Stomach (tissue), 8 donors: ENCODE measurements at regions not wholly inside any gene's neighbourhood (a gene's known extent, or its start where the extent isn't known, plus 50 kb on each side); places are given as distances from the start of the nearest gene placed in this dataset.
A peak's percentile ranks its signal among the peaks of the same experiment; 100 is the strongest.

Experiments used
- DNase-seq, 2 donors: peaks; one replicate each; pipeline versions ENCODE4 v3.0.0 to v3.0.0-alpha.2; 2013 to 2019
- H3K27ac ChIP-seq, 5 donors: fragments of 200-600 bp in 4 of 5; sonication (generic) in 4 of 5; one replicate each; pipeline ENCODE4 v1.5.1; 2013 to 2019; ENCODE audit warnings: mild to moderate bottlenecking in 1 of 5, moderate library complexity in 1 of 5
- H3K27me3 ChIP-seq, 3 donors: fragments of 200-600 bp; sonication (generic); one replicate each; pipeline ENCODE4 v1.5.1; 2017 to 2019; ENCODE audit warnings: mixed run types in 1 of 3
- H3K36me3 ChIP-seq, 4 donors: fragments of 200-600 bp; sonication (generic); 1 replicate in 3 of 4; 2 replicates in 1 of 4; pipeline ENCODE4 v1.5.1; 2016 to 2019
- H3K4me1 ChIP-seq, 4 donors: fragments of 200-600 bp; sonication (generic); one replicate each; pipeline ENCODE4 v1.5.1; 2016 to 2019
- H3K4me3 ChIP-seq, 4 donors: fragments of 200-600 bp; sonication (generic) in 3 of 4; one replicate each; pipeline ENCODE4 v1.5.1; 2016 to 2019; ENCODE audit warnings: mild to moderate bottlenecking in 1 of 4
- H3K9me3 ChIP-seq, 4 donors: fragments of 200-600 bp; sonication (generic); one replicate each; pipeline ENCODE4 v1.5.1; 2016 to 2019
- CTCF ChIP-seq, 7 experiments: fragments of 450-650 bp in 4 of 7; fragments of 200-600 bp in 3 of 7; sonication (generic) in 3 of 7; IDR thresholded peaks; one replicate each; pipeline ENCODE4 v1.5.1; 2016 to 2019; ENCODE audit warnings: antibody characterized with exemption in 7 of 7, control low read depth in 2 of 7, mild to moderate bottlenecking in 1 of 7
- EP300 ChIP-seq: sonication (generic); formaldehyde crosslinking; IDR thresholded peaks from one replicate; pipeline ENCODE4 v1.6.1; 2017; ENCODE audit warnings: antibody characterized with exemption
- POLR2A ChIP-seq, 4 donors: fragments of 450-650 bp; IDR thresholded peaks; one replicate each; pipeline ENCODE4 v1.6.1; 2016; ENCODE audit warnings: antibody characterized with exemption in 4 of 4, control low read depth in 2 of 4, mild to moderate bottlenecking in 1 of 4, moderate library complexity in 1 of 4
- POLR2AphosphoS5 ChIP-seq, 3 donors: sonication (generic); formaldehyde crosslinking; IDR thresholded peaks; one replicate each; pipeline ENCODE4 v1.6.1; 2016; ENCODE audit warnings: antibody characterized with exemption in 3 of 3
- WGBS, 5 donors: extraction: QIAGEN DNeasy Blood & Tissue Kit in 3 of 5; methylation state at CpG; one replicate each; pipeline versions ENCODE4 v1.1.5 to v1.1.7; 2013 to 2018; 5-methylcytosine and 5-hydroxymethylcytosine counted together
- intact Hi-C: fragments of 100-400 bp; cut with DNase I; formaldehyde crosslinking; loops from one replicate; pipeline ENCODE4 v1.15.1; 2023; ENCODE audit warnings: low total_unique reads
- donor health status: healthy with polysubstance abuse.
- donor health status: Bipolar disorder and iron deficiency.
- donor health status: healthy.

DNA sequence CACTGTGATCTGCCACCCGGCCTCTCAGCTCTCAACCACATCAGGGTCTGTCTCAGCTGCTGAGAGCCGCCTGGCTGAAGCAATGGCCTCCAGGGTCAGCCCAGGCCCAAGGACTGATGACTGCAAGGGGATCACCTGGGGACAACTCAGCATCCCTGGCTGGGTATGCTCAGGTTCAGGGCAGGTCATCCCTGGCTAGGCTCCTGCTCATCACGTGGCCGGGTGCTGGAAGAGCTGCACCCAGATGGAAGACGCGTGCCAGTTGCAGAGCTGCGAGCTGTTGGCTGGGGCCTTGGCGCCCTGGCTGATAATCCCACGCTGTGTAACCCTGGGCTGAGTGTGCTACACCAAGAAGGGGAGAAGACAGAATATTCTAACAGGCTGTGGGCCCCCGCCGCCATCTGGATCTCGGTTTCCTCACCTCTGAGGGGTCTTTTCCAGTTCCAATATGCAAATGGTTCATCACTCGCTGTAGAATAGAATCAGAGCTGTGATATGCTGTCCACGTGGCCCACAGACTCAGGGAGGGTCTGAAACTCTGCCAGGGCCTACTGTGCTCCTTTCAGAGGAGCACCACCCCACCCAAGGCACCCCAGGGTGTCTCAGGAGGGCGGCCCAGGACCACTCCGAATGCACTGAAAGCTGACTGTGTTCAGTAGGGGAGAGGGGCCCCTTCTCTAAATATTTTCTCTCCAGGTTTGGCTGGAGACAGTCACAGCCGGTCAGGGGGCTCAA is 338.8 kb downstream of the BCOR start:
- intact Hi-C loops = loop anchor here (10.0 kb wide), 1 partner anchor 56 kb away; no protein-coding TSS in a partner anchor
- Histone ChIP-seq H3K4me1 (peaks cover 5 to 38% (median 24%) of the 10 kb centered on the region in 4 donors), H3K36me3 (no peaks in the 10 kb centered on the region), H3K9me3 (no peaks in the 10 kb centered on the region), H3K27ac (peak overlapping the region in 4 of 5 donors; percentile 59 to 78 (median 64)), H3K4me3 (no peak overlapping the region), H3K27me3 (no peaks in the 10 kb centered on the region)
- TF ChIP-seq EP300 = no peak
- TF ChIP-seq CTCF (IDR thresholded peaks at IDR 0.05) = no peak
- no peak for TF ChIP-seq POLR2A (IDR thresholded peaks at IDR 0.05)
- no peak for TF ChIP-seq POLR2AphosphoS5 (IDR thresholded peaks at IDR 0.05)
- 66 to 80% (median 67%) methylated on average over 6 to 17 of the region's 17 CpGs for WGBS, 5 donors
- no peak for DNase-seq

DNA sequence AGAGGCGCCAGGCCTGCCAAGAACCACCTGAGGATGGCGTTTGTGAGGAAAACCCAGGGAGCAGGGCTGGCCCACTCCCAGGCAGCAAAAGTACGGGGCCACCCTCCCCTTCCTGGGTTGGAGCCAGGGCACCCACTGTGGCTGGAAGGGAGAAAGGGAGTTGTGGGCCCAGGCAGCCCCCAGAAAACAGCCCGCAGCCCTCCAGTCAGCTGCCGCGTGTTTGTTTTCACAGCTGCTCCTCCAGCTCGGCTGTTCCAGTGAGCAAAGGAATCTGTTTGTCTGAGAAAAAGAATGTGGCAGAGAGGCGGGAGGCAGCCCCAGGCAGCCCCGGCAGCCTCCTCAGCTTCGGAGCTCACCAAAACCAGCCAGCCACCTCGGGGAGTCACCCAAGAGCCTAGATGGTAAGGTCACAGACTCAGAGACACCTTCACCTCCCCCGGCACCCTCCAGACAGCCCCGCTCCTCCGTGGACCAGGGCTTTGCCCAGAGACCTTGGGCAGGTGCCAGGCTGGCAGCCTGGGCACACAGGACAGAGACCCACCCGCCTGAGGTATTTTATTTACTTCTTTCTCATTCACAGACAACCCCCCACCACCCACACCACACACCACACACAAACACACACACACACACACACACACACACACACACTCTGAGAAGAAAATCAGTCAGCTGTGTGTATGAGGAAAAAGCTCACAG is 338.1 kb downstream of the BCOR start:
- no peaks in the 10 kb centered on the region for H3K36me3 ChIP-seq
- H3K9me3 ChIP-seq = no peaks in the 10 kb centered on the region
- peaks cover 5 to 38% (median 23%) of the 10 kb centered on the region in 4 donors for H3K4me1 ChIP-seq
- peak overlapping the region in 4 of 5 donors; percentile 59 to 78 (median 64) for H3K27ac ChIP-seq
- 24 to 35% (median 30%) methylated on average over 1 to 15 of the region's 15 CpGs for WGBS, 5 donors
- peaks cover 0 to 4% (median 0%) of the 10 kb centered on the region in 3 donors for H3K27me3 ChIP-seq
- TF ChIP-seq POLR2A (IDR thresholded peaks at IDR 0.05) (no peak), POLR2AphosphoS5 (IDR thresholded peaks at IDR 0.05) (no peak), CTCF (IDR thresholded peaks at IDR 0.05) (no peak), EP300 (no peak)
- no peak overlapping the region for H3K4me3 ChIP-seq
- DNase-seq = peak; percentile 53 to 76
- intact Hi-C loops = loop anchor here (10.0 kb wide), 1 partner anchor 55 kb away; no protein-coding TSS in a partner anchor

- H3K27ac ChIP-seq = peak overlapping the region in 1 of 5 donors; percentile 78
- intact Hi-C loops = no loop called here
- H3K4me1 ChIP-seq = peaks cover 5 to 28% (median 15%) of the 10 kb centered on the region in 4 donors
- 63 to 78% (median 75%) methylated on average over 3 of the region's 3 CpGs for WGBS, 5 donors
- no peaks in the 10 kb centered on the region for H3K36me3 ChIP-seq
- H3K9me3 ChIP-seq = no peaks in the 10 kb centered on the region
- no peak overlapping the region for H3K4me3 ChIP-seq
- no peak for DNase-seq
- peaks cover 0 to 10% (median 0%) of the 10 kb centered on the region in 3 donors for H3K27me3 ChIP-seq
- TF ChIP-seq POLR2A (IDR thresholded peaks at IDR 0.05) (no peak), CTCF (IDR thresholded peaks at IDR 0.05) (no peak), EP300 (no peak), POLR2AphosphoS5 (IDR thresholded peaks at IDR 0.05) (no peak)
Measured at GRCh38 chrX:39760930-39761329, 336.8 kb downstream of the BCOR start.

GRCh38 chrX:39762266-39762841 is 335.4 kb downstream of the BCOR start:
- H3K36me3 ChIP-seq = no peaks in the 10 kb centered on the region
- TF ChIP-seq POLR2AphosphoS5 (IDR thresholded peaks at IDR 0.05) (peak in 1 of 3 donors; percentile 39), POLR2A (IDR thresholded peaks at IDR 0.05) (no peak)
- peaks cover 5 to 17% (median 12%) of the 10 kb centered on the region in 4 donors for H3K4me1 ChIP-seq
- DNase-seq = no peak
- no peak overlapping the region for H3K4me3 ChIP-seq
- intact Hi-C loops = no loop called here
- WGBS, 5 donors = 76 to 85% (median 79%) methylated on average over 4 to 5 of the region's 5 CpGs
- no peak overlapping the region for H3K27ac ChIP-seq
- H3K27me3 ChIP-seq = peaks cover 0 to 10% (median 0%) of the 10 kb centered on the region in 3 donors
- H3K9me3 ChIP-seq = no peaks in the 10 kb centered on the region
